Neural progenitor cell (in vitro differentiated cells): ENCODE measurements at regions not wholly inside any gene's neighbourhood (a gene's known extent, or its start where the extent isn't known, plus 50 kb on each side); places are given as distances from the start of the nearest gene placed in this dataset.

Experiments
- DNase-seq: peaks from one replicate; pipeline ENCODE4 v3.0.0-alpha.2; 2016; ENCODE audit warnings: low spot score
- H2AFZ ChIP-seq: fragments of 200-600 bp; sonication (generic); replicated peaks from 2 replicates; pipeline ENCODE4 v1.6.1; 2016; ENCODE audit warnings: antibody characterized with exemption
- H3F3A ChIP-seq: fragments of 200-600 bp; sonication (generic); 2 replicates; pipeline ENCODE4 v1.6.1; 2016; ENCODE audit warnings: antibody characterized with exemption, low read depth
- H3K27ac ChIP-seq: fragments of 200-600 bp; sonication (generic); 2 replicates; pipeline ENCODE4 v1.5.1; 2016; ENCODE audit warnings: mild to moderate bottlenecking
- H3K27me3 ChIP-seq: fragments of 200-600 bp; sonication (generic); 2 replicates; pipeline ENCODE4 v1.6.1; 2016; ENCODE audit warnings: mild to moderate bottlenecking, moderate library complexity
- H3K36me3 ChIP-seq: fragments of 200-600 bp; sonication (generic); 2 replicates; pipeline ENCODE4 v1.5.1; 2016
- H3K4me1 ChIP-seq: fragments of 200-600 bp; sonication (generic); 2 replicates; pipeline ENCODE4 v1.6.1; 2016; ENCODE audit warnings: mixed run types
- H3K4me2 ChIP-seq: fragments of 200-600 bp; sonication (generic); 2 replicates; pipeline ENCODE4 v1.6.1; 2016
- H3K4me3 ChIP-seq: fragments of 200-600 bp; sonication (generic); 2 replicates; pipeline ENCODE4 v1.5.1; 2016
- H3K79me2 ChIP-seq: fragments of 200-600 bp; sonication (generic); 2 replicates; pipeline ENCODE4 v1.6.1; 2016; ENCODE audit warnings: low read depth
- H3K9ac ChIP-seq: fragments of 200-600 bp; sonication (generic); 2 replicates; pipeline ENCODE4 v1.6.1; 2016
- H3K9me3 ChIP-seq: fragments of 200-600 bp; sonication (generic); 2 replicates; pipeline ENCODE4 v1.5.1; 2016; ENCODE audit warnings: low read depth
- H4K20me1 ChIP-seq: fragments of 200-600 bp; sonication (generic); 2 replicates; pipeline ENCODE4 v1.6.1; 2016; ENCODE audit warnings: low read depth
- H3K27ac Mint-ChIP-seq: 3 replicates; pipeline ENCODE4 v1.8.0; 2021; ENCODE audit warnings: mixed read lengths
- H3K27me3 Mint-ChIP-seq: 2 replicates; pipeline ENCODE4 v1.8.0; 2022; ENCODE audit warnings: low read depth, mild to moderate bottlenecking, inconsistent platforms, moderate library complexity, mixed read lengths; ENCODE audit not compliant: insufficient read depth
- H3K36me3 Mint-ChIP-seq: 3 replicates; pipeline ENCODE4 v1.8.0; 2021; ENCODE audit warnings: mixed read lengths
- H3K4me1 Mint-ChIP-seq: 3 replicates; pipeline ENCODE4 v1.8.0; 2021; ENCODE audit warnings: mixed read lengths
- H3K4me3 Mint-ChIP-seq: 3 replicates; pipeline ENCODE4 v1.8.0; 2021; ENCODE audit warnings: mild to moderate bottlenecking, moderate library complexity, mixed read lengths
- H3K9me3 Mint-ChIP-seq: 3 replicates; pipeline ENCODE4 v1.8.0; 2020; ENCODE audit warnings: mixed read lengths
- EZH2 ChIP-seq: fragments of 200-600 bp; sonication (generic); IDR thresholded peaks from 2 replicates; pipeline ENCODE4 v1.6.1; 2017; ENCODE audit warnings: antibody characterized with exemption, mild to moderate bottlenecking, moderate library complexity
- EZH2phosphoT487 ChIP-seq: fragments of 200-600 bp; sonication (generic); IDR thresholded peaks from 2 replicates; pipeline ENCODE4 v1.6.1; 2017; ENCODE audit warnings: antibody characterized with exemption
- TF ChIP-seq, protein P1 (sequence below): fragments of 200-600 bp; sonication (generic); IDR thresholded peaks from 2 replicates; pipeline ENCODE4 v1.5.1; 2017; ENCODE audit warnings: antibody characterized with exemption, mild to moderate bottlenecking

GRCh38 chr10:35848412-35848811 lies 206.3 kb upstream of the FZD8 start:
- no peaks in the 10 kb centered on the region for H3K9me3 Mint-ChIP-seq
- peaks cover 4% of the 10 kb centered on the region for H3K27me3 Mint-ChIP-seq
- no peaks in the 10 kb centered on the region for H3K79me2 ChIP-seq
- H3K36me3 Mint-ChIP-seq: no peaks in the 10 kb centered on the region
- H3K4me1 Mint-ChIP-seq: peaks cover 49% of the 10 kb centered on the region
- H3K4me3 Mint-ChIP-seq: peak overlapping the region; percentile 14
- no peaks in the 10 kb centered on the region for H4K20me1 ChIP-seq
- H3F3A ChIP-seq: peaks cover 6% of the 10 kb centered on the region
- no peaks in the 10 kb centered on the region for H3K36me3 ChIP-seq
- H3K27me3 ChIP-seq: no peaks in the 10 kb centered on the region
- peak overlapping the region; percentile 61 for H3K4me2 ChIP-seq
- H3K9ac ChIP-seq: no peak overlapping the region
- DNase-seq: no peak
- H3K4me3 ChIP-seq: no peak overlapping the region
- peak overlapping the region; percentile 76 for H2AFZ ChIP-seq
- H3K4me1 ChIP-seq: peaks cover 22% of the 10 kb centered on the region
- no peak overlapping the region for H3K27ac ChIP-seq
- TF ChIP-seq EZH2 (no peak), EZH2phosphoT487 (no peak)
- TF ChIP-seq, protein P1, sequence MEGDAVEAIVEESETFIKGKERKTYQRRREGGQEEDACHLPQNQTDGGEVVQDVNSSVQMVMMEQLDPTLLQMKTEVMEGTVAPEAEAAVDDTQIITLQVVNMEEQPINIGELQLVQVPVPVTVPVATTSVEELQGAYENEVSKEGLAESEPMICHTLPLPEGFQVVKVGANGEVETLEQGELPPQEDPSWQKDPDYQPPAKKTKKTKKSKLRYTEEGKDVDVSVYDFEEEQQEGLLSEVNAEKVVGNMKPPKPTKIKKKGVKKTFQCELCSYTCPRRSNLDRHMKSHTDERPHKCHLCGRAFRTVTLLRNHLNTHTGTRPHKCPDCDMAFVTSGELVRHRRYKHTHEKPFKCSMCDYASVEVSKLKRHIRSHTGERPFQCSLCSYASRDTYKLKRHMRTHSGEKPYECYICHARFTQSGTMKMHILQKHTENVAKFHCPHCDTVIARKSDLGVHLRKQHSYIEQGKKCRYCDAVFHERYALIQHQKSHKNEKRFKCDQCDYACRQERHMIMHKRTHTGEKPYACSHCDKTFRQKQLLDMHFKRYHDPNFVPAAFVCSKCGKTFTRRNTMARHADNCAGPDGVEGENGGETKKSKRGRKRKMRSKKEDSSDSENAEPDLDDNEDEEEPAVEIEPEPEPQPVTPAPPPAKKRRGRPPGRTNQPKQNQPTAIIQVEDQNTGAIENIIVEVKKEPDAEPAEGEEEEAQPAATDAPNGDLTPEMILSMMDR: no peak
- H3K27ac Mint-ChIP-seq: no peak overlapping the region
- no peaks in the 10 kb centered on the region for H3K9me3 ChIP-seq

- no peak for DNase-seq
Measured at GRCh38 chr10:35844686-35845085, 202.6 kb upstream of the FZD8 start.

DNA sequence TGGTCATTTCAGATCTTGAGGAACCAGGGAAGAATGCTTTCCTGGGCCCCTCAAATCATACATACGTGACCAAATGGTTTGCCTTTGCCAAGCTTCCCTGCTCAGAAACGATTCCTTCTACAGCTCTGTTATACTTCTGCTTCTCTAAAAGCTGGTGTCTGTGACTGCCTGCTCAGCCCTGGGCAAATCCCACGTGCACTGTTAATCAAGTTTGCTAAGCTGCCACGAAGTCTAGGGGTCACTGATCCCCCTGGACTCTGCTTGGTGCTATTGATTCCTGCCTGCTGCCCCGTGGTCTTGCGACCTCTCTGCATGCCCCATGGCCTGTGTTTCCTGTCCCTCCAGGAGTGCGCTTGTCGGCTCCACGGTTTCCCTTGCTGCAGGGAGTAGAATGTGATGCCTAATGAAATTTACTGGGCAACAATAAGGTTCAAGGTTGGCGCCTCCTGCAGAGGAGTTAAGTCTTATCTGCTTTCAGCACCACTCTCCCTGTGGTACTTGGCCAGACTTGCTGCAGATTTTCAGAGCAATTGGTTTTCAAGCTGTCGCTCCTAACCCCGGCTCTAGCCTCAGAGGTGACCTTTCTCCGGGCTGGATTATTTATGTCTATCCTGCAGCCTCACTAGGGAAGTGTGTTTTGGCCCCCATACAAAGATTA lies 201.6 kb upstream of the FZD8 start:
- no peaks in the 10 kb centered on the region for H3K36me3 ChIP-seq
- Mint-ChIP-seq H3K36me3 (no peaks in the 10 kb centered on the region), H3K27me3 (peaks cover 4% of the 10 kb centered on the region), H3K4me3 (no peak overlapping the region), H3K27ac (no peak overlapping the region), H3K4me1 (peaks cover 39% of the 10 kb centered on the region), H3K9me3 (peaks cover 23% of the 10 kb centered on the region)
- DNase-seq: peak; percentile 21
- H3K9ac ChIP-seq: no peak overlapping the region
- H3K79me2 ChIP-seq: no peaks in the 10 kb centered on the region
- no peak overlapping the region for H3K4me2 ChIP-seq
- no peaks in the 10 kb centered on the region for H3K9me3 ChIP-seq
- H3K27ac ChIP-seq: no peak overlapping the region
- H3K27me3 ChIP-seq: no peaks in the 10 kb centered on the region
- no peak for TF ChIP-seq EZH2phosphoT487
- TF ChIP-seq, protein P1: no peak
- no peak for TF ChIP-seq EZH2
- peaks cover 11% of the 10 kb centered on the region for H3K4me1 ChIP-seq
- no peaks in the 10 kb centered on the region for H4K20me1 ChIP-seq
- H3F3A ChIP-seq: peaks cover 2% of the 10 kb centered on the region
- H2AFZ ChIP-seq: no peak overlapping the region
- H3K4me3 ChIP-seq: no peak overlapping the region

More at GRCh38 chr10:35844686-35845085, 202.6 kb upstream of the FZD8 start:
- H3K36me3 Mint-ChIP-seq: no peaks in the 10 kb centered on the region
- H3K4me3 ChIP-seq: no peak overlapping the region
- H3K27ac ChIP-seq: no peak overlapping the region
- H2AFZ ChIP-seq: no peak overlapping the region
- H3K79me2 ChIP-seq: no peaks in the 10 kb centered on the region
- H3K4me3 Mint-ChIP-seq: no peak overlapping the region
- peaks cover 49% of the 10 kb centered on the region for H3K4me1 Mint-ChIP-seq
- H3K9me3 Mint-ChIP-seq: peaks cover 15% of the 10 kb centered on the region
- peaks cover 6% of the 10 kb centered on the region for H3F3A ChIP-seq
- H4K20me1 ChIP-seq: no peaks in the 10 kb centered on the region
- H3K27me3 Mint-ChIP-seq: peaks cover 4% of the 10 kb centered on the region
- no peak overlapping the region for H3K27ac Mint-ChIP-seq
- no peak overlapping the region for H3K4me2 ChIP-seq
- no peak overlapping the region for H3K9ac ChIP-seq
- H3K36me3 ChIP-seq: no peaks in the 10 kb centered on the region
- peaks cover 22% of the 10 kb centered on the region for H3K4me1 ChIP-seq
- no peaks in the 10 kb centered on the region for H3K27me3 ChIP-seq
- TF ChIP-seq, protein P1: no peak
- TF ChIP-seq EZH2phosphoT487 (no peak), EZH2 (no peak)
- H3K9me3 ChIP-seq: no peaks in the 10 kb centered on the region
